Sigmoid colon (tissue), 6 donors: ENCODE measurements at regions not wholly inside any gene's neighbourhood (a gene's known extent, or its start where the extent isn't known, plus 50 kb on each side); places are given as distances from the start of the nearest gene placed in this dataset.

ENCODE experiments used
- DNase-seq: peaks from one replicate; pipeline ENCODE4 v3.0.0-alpha.2; 2019
- H3K27ac ChIP-seq, 4 donors: fragments of 200-600 bp; sonication (generic); one replicate each; pipeline ENCODE4 v1.5.1; 2016 to 2019; ENCODE audit warnings: mild to moderate bottlenecking in 1 of 4
- H3K27me3 ChIP-seq, 3 donors: fragments of 200-600 bp; sonication (generic); one replicate each; pipeline ENCODE4 v1.5.1; 2019; ENCODE audit warnings: mild to moderate bottlenecking in 1 of 3
- H3K36me3 ChIP-seq, 4 donors: fragments of 200-600 bp; sonication (generic); one replicate each; pipeline ENCODE4 v1.5.1; 2016 to 2019
- H3K4me1 ChIP-seq, 4 donors: fragments of 200-600 bp; sonication (generic); one replicate each; pipeline ENCODE4 v1.5.1; 2017 to 2019
- H3K4me3 ChIP-seq, 4 donors: fragments of 200-600 bp; sonication (generic); one replicate each; pipeline ENCODE4 v1.5.1; 2017 to 2019; ENCODE audit warnings: mild to moderate bottlenecking in 2 of 4, moderate library complexity in 1 of 4
- H3K9me3 ChIP-seq, 4 donors: fragments of 200-600 bp in 3 of 4; sonication (generic) in 3 of 4; one replicate each; pipeline versions ENCODE4 v1.5.1 to v1.6.1; 2013 to 2019
- EP300 ChIP-seq, 4 donors: sonication (generic); formaldehyde crosslinking; IDR thresholded peaks; one replicate each; pipeline ENCODE4 v1.6.1; 2017; ENCODE audit warnings: antibody characterized with exemption in 4 of 4
- POLR2A ChIP-seq, 2 donors: fragments of 450-650 bp; IDR thresholded peaks; one replicate each; pipeline ENCODE4 v1.6.1; 2016; ENCODE audit warnings: antibody characterized with exemption in 2 of 2, mild to moderate bottlenecking in 2 of 2, moderate library complexity in 2 of 2
- POLR2AphosphoS5 ChIP-seq, 4 donors: sonication (generic); formaldehyde crosslinking; IDR thresholded peaks; one replicate each; pipeline ENCODE4 v1.6.1; 2017; ENCODE audit warnings: antibody characterized with exemption in 4 of 4
- WGBS, 2 donors: extraction: QIAGEN DNeasy Blood & Tissue Kit; methylation state at CpG; one replicate each; pipeline ENCODE4 v1.1.7; 2013; 5-methylcytosine and 5-hydroxymethylcytosine counted together
- intact Hi-C: fragments of 100-400 bp; cut with DNase I; formaldehyde crosslinking; loops from one replicate; pipeline ENCODE4 v1.15.1; 2023
- TF ChIP-seq, protein P1 (sequence below), 4 experiments: fragments of 450-650 bp in 3 of 4; fragments of 200-600 bp in 1 of 4; IDR thresholded peaks; one replicate each; pipeline ENCODE4 v1.5.1; 2016 to 2019; ENCODE audit warnings: antibody characterized with exemption in 4 of 4, mild to moderate bottlenecking in 3 of 4, moderate library complexity in 2 of 4
- donor health status: healthy with polysubstance abuse.
- donor health status: healthy.

DNA sequence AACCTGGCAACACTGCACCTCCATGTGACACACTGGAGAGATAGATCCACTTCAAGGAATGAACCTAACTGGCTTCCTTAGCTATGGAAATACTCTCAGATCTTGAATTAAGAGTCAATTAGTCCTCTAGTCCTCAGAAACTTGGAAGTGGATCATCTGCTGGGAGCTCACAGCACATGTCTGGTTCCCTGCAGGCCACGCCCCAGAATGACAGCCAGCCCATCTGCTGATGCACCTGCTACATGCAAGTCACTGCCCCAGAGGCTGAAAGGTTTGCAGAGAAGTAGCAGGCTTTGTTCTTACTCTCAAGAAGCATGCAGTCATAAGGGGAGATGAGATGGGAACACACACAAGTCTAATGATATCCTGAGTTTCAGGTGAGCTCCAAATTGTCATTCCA lies 275.9 kb downstream of the SKAP2 start:
- intact Hi-C loops = no loop called here
- Histone ChIP-seq H3K4me1 (peaks cover 0 to 6% (median 2%) of the 10 kb centered on the region in 4 donors), H3K4me3 (no peak overlapping the region), H3K9me3 (no peaks in the 10 kb centered on the region), H3K27me3 (no peaks in the 10 kb centered on the region), H3K27ac (no peak overlapping the region), H3K36me3 (no peaks in the 10 kb centered on the region)
- 44 to 77% methylated on average over 1 of the region's 1 CpG for WGBS, 2 donors
- no peak for DNase-seq
- TF ChIP-seq POLR2AphosphoS5 (IDR thresholded peaks at IDR 0.05) (no peak), EP300 (IDR thresholded peaks at IDR 0.05) (no peak), POLR2A (IDR thresholded peaks at IDR 0.05) (no peak)
- TF ChIP-seq, protein P1, sequence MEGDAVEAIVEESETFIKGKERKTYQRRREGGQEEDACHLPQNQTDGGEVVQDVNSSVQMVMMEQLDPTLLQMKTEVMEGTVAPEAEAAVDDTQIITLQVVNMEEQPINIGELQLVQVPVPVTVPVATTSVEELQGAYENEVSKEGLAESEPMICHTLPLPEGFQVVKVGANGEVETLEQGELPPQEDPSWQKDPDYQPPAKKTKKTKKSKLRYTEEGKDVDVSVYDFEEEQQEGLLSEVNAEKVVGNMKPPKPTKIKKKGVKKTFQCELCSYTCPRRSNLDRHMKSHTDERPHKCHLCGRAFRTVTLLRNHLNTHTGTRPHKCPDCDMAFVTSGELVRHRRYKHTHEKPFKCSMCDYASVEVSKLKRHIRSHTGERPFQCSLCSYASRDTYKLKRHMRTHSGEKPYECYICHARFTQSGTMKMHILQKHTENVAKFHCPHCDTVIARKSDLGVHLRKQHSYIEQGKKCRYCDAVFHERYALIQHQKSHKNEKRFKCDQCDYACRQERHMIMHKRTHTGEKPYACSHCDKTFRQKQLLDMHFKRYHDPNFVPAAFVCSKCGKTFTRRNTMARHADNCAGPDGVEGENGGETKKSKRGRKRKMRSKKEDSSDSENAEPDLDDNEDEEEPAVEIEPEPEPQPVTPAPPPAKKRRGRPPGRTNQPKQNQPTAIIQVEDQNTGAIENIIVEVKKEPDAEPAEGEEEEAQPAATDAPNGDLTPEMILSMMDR (IDR thresholded peaks at IDR 0.05) = no peak

DNA sequence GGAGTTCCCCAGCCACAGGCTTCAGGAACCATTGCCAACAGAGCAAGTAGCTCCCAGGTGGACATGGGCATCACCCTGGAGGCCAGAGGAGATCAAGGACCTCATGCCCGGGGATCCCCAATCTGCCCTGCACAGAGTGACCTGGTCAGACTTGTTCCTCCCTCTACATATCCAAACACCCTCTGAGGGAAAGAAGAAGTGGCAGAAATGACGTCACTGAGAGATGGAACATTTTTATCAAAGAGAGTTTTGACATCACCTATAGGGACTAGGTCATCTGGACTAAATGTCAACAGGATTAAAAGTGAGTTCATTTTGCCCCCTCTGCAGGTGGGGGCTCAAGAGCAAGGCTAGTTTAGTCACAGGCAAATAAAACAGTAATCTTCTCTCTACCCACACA lies 273.7 kb downstream of the SKAP2 start:
- intact Hi-C loops = no loop called here
- no peak for DNase-seq
- TF ChIP-seq POLR2A (IDR thresholded peaks at IDR 0.05) (no peak), POLR2AphosphoS5 (IDR thresholded peaks at IDR 0.05) (no peak), EP300 (IDR thresholded peaks at IDR 0.05) (no peak)
- TF ChIP-seq, protein P1 (IDR thresholded peaks at IDR 0.05) = no peak
- 76 to 83% methylated on average over 2 of the region's 2 CpGs for WGBS, 2 donors
- Histone ChIP-seq H3K4me1 (peaks cover 0 to 9% (median 4%) of the 10 kb centered on the region in 4 donors), H3K9me3 (no peaks in the 10 kb centered on the region), H3K4me3 (no peak overlapping the region), H3K27me3 (no peaks in the 10 kb centered on the region), H3K27ac (no peak overlapping the region), H3K36me3 (no peaks in the 10 kb centered on the region)

- intact Hi-C loops = no loop called here
- Histone ChIP-seq H3K9me3 (no peaks in the 10 kb centered on the region), H3K4me3 (no peak overlapping the region), H3K27ac (no peak overlapping the region), H3K36me3 (no peaks in the 10 kb centered on the region), H3K4me1 (peaks cover 0 to 9% (median 4%) of the 10 kb centered on the region in 4 donors), H3K27me3 (no peaks in the 10 kb centered on the region)
- TF ChIP-seq EP300 (IDR thresholded peaks at IDR 0.05) (no peak), POLR2A (IDR thresholded peaks at IDR 0.05) (no peak), POLR2AphosphoS5 (IDR thresholded peaks at IDR 0.05) (no peak)
- TF ChIP-seq, protein P1 (IDR thresholded peaks at IDR 0.05) = no peak
- no peak for DNase-seq
These were observed 272.4 kb downstream of the SKAP2 start for GRCh38 chr7:26592011-26592410.

- Histone ChIP-seq H3K9me3 (no peaks in the 10 kb centered on the region), H3K27ac (no peak overlapping the region), H3K4me3 (no peak overlapping the region), H3K36me3 (no peaks in the 10 kb centered on the region), H3K4me1 (peaks cover 0 to 9% (median 4%) of the 10 kb centered on the region in 4 donors), H3K27me3 (no peaks in the 10 kb centered on the region)
- no peak for TF ChIP-seq POLR2AphosphoS5 (IDR thresholded peaks at IDR 0.05)
- TF ChIP-seq, protein P1 (IDR thresholded peaks at IDR 0.05) = no peak
- TF ChIP-seq EP300 (IDR thresholded peaks at IDR 0.05) = no peak
- no peak for TF ChIP-seq POLR2A (IDR thresholded peaks at IDR 0.05)
- intact Hi-C loops = no loop called here
- 75 to 78% methylated on average over 9 of the region's 9 CpGs for WGBS, 2 donors
- no peak for DNase-seq
These were observed 271.0 kb downstream of the SKAP2 start for GRCh38 chr7:26593393-26593792.

GRCh38 chr7:26593896-26594295 lies 270.5 kb downstream of the SKAP2 start:
- H3K4me1 ChIP-seq = peaks cover 0 to 9% (median 4%) of the 10 kb centered on the region in 4 donors
- no peaks in the 10 kb centered on the region for H3K9me3 ChIP-seq
- H3K4me3 ChIP-seq = no peak overlapping the region
- H3K36me3 ChIP-seq = no peaks in the 10 kb centered on the region
- H3K27me3 ChIP-seq = no peaks in the 10 kb centered on the region
- WGBS, 2 donors = 78 to 87% methylated on average over 5 of the region's 5 CpGs
- intact Hi-C loops = no loop called here
- DNase-seq = no peak
- TF ChIP-seq POLR2A (IDR thresholded peaks at IDR 0.05) (no peak), POLR2AphosphoS5 (IDR thresholded peaks at IDR 0.05) (no peak), EP300 (IDR thresholded peaks at IDR 0.05) (no peak)
- TF ChIP-seq, protein P1 (IDR thresholded peaks at IDR 0.05) = no peak
- H3K27ac ChIP-seq = no peak overlapping the region
